ENCODE measurements at regions not wholly inside any gene's neighbourhood (a gene's known extent, or its start where the extent isn't known, plus 50 kb on each side); places are given as distances from the start of the nearest gene placed in this dataset.

GRCh38 chr19:29268721-29269393, 55.9 kb upstream of the UQCRFS1 start:
- TF ChIP-seq CTCF (optimal IDR thresholded peaks at IDR 0.05 in 1 of 3, IDR thresholded peaks at IDR 0.05 in 1 of 3, conservative IDR thresholded peaks at IDR 0.05 in 1 of 3; ENCODE audit: extremely low read depth in 1 of 3, insufficient read depth in 2 of 3, low read length in 3 of 3) (no peak), EZH2 (IDR thresholded peaks at IDR 0.05; ENCODE audit: low read length) (no peak)

Measured in keratinocyte (primary cell).